Esophagus muscularis mucosa (tissue), 4 donors: ENCODE measurements at regions not wholly inside any gene's neighbourhood (a gene's known extent, or its start where the extent isn't known, plus 50 kb on each side); places are given as distances from the start of the nearest gene placed in this dataset.

Experiments used
- EP300 ChIP-seq: sonication (generic); formaldehyde crosslinking; IDR thresholded peaks from one replicate; pipeline ENCODE4 v1.6.1; 2017; ENCODE audit warnings: antibody characterized with exemption
- POLR2A ChIP-seq: fragments of 450-650 bp; IDR thresholded peaks from one replicate; pipeline ENCODE4 v1.6.1; 2017; ENCODE audit warnings: antibody characterized with exemption, moderate library complexity, mild to moderate bottlenecking, low read depth
- POLR2AphosphoS5 ChIP-seq, 2 donors: sonication (generic); formaldehyde crosslinking; IDR thresholded peaks; one replicate each; pipeline ENCODE4 v1.6.1; 2017; ENCODE audit warnings: antibody characterized with exemption in 2 of 2
- TF ChIP-seq, protein P1 (sequence below), 3 experiments: fragments of 200-600 bp in 2 of 3; fragments of 450-650 bp in 1 of 3; sonication (generic) in 2 of 3; IDR thresholded peaks; one replicate each; pipeline ENCODE4 v1.5.1; 2017 to 2019; ENCODE audit warnings: antibody characterized with exemption in 3 of 3, mild to moderate bottlenecking in 2 of 3, moderate library complexity in 1 of 3

GRCh38 chr1:78758506-78758905 lies 108.9 kb downstream of the IFI44 start:
- TF ChIP-seq, protein P1, sequence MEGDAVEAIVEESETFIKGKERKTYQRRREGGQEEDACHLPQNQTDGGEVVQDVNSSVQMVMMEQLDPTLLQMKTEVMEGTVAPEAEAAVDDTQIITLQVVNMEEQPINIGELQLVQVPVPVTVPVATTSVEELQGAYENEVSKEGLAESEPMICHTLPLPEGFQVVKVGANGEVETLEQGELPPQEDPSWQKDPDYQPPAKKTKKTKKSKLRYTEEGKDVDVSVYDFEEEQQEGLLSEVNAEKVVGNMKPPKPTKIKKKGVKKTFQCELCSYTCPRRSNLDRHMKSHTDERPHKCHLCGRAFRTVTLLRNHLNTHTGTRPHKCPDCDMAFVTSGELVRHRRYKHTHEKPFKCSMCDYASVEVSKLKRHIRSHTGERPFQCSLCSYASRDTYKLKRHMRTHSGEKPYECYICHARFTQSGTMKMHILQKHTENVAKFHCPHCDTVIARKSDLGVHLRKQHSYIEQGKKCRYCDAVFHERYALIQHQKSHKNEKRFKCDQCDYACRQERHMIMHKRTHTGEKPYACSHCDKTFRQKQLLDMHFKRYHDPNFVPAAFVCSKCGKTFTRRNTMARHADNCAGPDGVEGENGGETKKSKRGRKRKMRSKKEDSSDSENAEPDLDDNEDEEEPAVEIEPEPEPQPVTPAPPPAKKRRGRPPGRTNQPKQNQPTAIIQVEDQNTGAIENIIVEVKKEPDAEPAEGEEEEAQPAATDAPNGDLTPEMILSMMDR (IDR thresholded peaks at IDR 0.05): no peak
- TF ChIP-seq POLR2AphosphoS5 (IDR thresholded peaks at IDR 0.05) (no peak), EP300 (no peak), POLR2A (no peak)
